Activated T-helper 1 cell treated with Interleukin-2 at 50 U/mL for 16 hours (primary cell): ENCODE measurements at regions not wholly inside any gene's neighbourhood (a gene's known extent, or its start where the extent isn't known, plus 50 kb on each side); places are given as distances from the start of the nearest gene placed in this dataset.

Experiments used
- DNase-seq: peaks from one replicate; pipeline ENCODE4 v3.0.0-alpha.2; 2020; ENCODE audit warnings: low read depth

- DNase-seq = no peak
Measured at GRCh38 chr6:40265615-40266014, 321.5 kb downstream of the LRFN2 start.

DNA sequence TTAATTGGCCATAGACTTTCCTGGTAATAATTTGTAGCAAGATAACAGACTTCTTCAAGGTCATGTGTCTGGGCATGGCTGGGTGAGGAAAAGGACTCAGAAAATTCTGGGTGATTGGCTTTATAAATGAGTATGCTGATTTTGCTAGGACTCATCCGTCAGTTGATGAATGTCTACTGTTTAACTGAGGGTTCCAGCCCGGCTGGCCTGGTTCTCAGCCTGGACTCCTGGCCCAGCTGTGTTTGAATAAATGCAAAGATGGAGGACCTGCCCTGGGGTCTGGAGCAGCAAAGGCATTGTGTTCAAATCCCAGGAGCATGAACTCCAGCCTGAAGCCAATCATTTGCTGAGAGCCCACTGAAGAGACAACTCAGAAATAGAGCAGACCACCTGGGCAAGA is 323.2 kb downstream of the LRFN2 start:
- DNase-seq = no peak

GRCh38 chr6:40262363-40262762 is 324.8 kb downstream of the LRFN2 start:
- no peak for DNase-seq

- no peak for DNase-seq
Measured at GRCh38 chr6:40258531-40258930, 324.3 kb upstream of the MOCS1 start.

DNA sequence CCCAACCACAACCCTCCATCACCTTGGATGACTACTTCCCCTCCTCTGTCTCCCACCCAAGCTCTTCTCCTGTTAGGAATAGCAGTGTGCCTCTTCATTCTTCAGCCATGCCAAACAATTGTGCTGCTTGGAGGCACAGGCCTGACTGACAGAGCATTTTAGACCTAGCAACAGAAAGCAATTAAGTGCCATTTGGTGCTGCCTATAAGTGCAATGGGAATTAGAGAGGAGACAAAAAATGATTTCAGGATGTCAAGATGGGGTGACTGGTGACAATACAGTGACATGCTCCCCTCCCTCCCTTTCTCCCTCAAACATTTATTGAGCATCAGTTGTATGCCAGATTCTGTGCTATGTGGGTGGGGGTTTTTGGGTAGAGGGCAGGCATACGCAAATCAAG is 322.6 kb upstream of the MOCS1 start:
- DNase-seq = no peak

DNA sequence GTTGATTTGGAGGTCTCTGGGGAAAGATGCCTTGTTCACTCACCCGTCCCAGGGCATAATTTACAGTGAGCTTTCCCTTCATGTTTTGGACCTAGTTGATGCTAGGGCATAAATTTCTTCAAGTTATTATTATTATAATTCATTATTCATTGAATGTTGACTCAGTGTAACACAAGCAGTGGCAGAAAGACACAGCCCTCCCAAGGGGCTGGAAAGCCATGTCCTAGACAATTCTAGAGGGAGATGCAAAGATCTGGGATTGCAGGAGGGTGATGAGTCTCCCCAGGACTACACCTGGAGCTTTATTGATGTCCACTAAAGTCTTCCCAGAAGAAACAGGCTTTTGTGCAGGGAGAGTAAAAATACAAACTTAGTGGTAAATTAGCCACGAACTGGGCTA is 322.0 kb upstream of the MOCS1 start:
- DNase-seq = no peak

- no peak for DNase-seq
Measured at GRCh38 chr6:40253420-40253819, 319.2 kb upstream of the MOCS1 start.

GRCh38 chr6:40252531-40253258 is 318.4 kb upstream of the MOCS1 start:
- no peak for DNase-seq

DNA sequence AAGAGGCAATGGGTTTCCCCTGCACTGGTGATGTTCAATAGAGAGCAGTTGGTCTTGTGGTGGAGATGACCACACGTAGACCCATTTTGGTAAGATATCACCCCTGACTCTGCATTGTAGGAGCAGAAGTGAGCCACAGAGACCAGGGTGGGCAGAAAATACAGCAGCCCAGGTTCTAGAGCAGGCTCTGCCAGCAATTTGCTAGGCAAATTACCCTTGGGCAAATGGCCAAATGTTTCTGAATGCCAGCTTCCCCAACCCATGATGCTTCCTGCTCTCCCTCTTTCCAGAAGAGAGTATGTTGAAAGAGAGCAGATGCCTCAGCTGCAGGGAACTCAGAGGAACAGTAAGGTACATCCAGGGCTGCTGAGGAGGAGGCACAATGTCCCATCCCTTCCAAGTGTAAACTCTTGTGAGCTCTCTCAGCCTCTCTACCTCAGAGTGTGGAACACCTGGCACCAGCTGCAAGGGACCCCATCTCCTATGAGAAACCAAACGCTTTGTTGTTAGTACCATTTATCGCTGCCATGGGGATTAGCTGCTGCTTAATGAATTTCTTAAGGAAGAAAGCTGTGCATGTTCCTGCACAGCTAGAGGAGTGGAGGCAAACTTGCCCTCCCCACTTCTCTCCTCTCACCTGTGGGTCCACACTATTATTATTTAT is 317.5 kb upstream of the MOCS1 start:
- no peak for DNase-seq

GRCh38 chr6:40249935-40250334 is 315.7 kb upstream of the MOCS1 start:
- DNase-seq = no peak

DNA sequence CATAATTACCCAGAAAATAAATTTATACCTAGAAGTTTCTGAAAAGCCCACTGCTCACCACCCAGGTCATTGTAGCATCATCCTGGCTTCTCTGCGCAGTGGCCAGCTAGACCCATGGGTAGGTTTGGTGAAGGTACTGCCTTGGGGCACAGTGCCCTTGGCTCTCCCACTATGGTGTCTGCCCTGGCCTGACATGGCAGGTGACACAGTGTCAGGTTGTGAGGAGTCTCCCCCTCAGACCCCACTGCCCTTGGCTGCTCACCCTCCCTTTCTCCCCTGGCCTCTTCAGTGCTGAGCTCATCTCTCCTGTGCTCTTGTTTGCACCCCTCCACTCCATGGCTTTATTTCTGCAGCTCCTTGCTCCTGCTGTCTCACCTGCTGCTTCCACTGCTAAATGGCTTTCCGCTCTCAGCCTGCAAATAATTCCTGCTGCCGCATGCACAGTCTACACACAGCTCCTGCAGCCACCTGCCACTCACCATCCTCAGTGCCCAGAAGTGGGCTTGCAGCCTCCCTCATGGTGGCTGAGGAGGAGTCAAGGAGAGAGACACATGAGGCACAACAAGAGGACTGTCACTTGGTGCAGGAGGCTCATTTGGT is 313.4 kb upstream of the MOCS1 start:
- DNase-seq = no peak

GRCh38 chr6:40244699-40245098 is 310.4 kb upstream of the MOCS1 start:
- no peak for DNase-seq

DNA sequence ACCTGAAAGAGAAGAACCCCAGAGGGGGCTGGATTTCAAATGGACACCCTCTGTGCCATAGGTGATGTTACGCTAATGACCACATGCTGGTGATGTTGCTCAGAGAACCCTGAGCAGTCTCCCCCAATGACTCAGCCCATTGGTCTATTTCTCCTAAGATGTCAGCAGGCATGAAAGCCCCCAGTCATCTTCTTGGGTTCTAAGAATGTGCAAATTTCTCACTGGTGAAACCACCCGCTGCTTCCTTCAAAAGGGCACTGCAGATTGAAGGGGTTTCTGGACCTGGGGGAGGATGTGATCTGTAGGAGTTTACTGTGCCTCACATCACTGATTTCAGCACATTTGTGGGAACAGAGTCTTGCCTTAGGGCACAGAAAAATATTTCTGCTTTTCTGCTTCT is 298.4 kb upstream of the MOCS1 start:
- no peak for DNase-seq

DNA sequence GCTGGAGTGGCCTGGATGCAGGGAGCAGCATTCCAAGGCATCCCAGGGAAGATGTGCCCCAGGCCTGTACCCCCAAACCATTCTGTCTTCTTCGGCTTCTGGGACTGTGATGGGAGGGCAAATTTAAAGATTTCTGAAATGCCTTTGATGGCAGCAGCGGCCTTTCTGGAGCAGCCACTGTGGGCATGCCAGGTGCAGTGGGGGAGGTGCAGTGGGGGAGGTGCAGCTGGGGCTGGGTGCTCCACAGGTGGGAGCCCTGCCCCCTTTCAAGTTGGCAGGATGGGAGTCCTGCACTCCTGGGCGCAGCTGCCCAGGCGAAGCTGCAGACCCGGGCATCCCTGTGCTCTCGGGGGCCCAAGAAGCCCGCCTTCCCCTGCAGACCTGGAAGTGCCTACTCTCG is 293.5 kb upstream of the MOCS1 start:
- DNase-seq = no peak

DNA sequence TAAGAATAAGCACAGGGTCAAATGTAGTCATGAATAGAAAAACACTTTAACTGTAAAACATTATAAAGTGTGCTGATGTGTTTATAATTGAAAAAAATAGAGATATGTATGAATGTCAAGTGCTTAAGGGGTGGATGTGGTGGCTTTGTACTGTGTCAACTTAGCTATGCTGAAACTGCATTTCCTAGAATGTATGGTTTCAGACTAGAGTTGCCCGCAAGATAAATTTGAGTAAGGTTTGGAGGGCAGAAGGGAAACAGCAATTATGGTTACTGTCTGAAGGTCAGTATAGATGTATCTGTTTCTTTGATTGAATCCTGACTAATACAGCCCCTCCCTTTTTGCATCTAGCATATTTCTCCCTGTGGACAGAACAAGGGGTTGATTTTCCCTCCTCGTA is 288.1 kb upstream of the MOCS1 start:
- no peak for DNase-seq

GRCh38 chr6:40219799-40220198 is 285.5 kb upstream of the MOCS1 start:
- DNase-seq = no peak

DNA sequence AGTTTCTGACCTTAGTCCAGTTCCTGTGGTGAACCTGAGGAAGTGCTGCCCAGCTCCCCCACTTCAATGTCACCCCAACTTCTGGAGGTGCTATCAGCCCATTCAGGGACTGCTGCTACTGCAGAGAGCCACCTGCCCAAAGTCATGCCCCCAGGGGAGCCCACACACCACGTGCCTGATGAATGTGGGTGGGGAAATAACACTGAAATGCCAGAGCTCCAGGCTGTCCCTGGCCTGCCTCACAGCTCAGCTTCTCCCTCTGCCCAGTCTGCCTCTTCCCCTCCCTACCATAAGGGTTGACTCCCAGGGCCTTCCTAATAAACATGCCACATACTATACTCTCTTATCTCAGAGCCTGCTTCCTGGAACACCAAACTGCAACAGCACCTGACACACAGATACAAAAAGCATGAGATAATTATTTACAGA is 276.4 kb upstream of the MOCS1 start:
- no peak for DNase-seq

DNA sequence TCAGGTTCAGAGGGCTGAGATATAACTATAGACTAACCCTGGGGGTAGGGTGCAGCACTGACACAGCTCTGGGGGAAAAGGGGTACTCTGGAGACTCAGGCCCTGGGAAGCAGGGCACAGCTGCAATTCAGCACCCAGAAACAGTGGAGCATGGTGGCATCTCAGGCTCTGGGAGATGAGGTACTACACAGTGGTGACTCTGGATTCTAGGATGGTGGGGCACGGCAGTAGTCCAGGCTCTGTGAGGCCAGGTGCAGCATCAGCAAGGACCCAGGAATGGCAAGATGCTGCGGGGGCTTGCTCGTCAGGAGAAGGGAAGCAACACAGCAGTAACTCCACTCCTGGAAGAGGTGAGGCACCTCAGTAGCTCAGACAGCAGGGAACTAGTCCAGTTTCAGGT is 271.5 kb upstream of the MOCS1 start:
- no peak for DNase-seq

DNA sequence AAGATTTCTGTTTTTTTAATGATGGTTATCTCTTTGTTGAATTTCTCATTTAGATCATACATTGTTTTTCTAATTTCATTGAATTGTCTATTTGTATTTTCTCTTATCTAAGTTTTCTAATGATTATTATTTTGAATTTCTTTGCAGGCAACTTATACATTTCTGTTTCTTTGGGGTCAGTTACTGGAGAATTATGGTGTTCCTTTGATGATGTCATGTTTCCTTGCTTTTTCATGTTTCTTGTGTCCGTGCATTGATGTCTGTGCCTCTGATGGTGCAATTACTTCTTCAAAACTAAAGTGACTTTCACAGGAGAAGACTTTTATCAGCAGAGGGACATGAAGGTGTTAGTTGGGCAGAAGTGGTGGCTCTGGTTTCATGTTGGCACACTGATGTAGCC is 270.7 kb upstream of the MOCS1 start:
- no peak for DNase-seq

GRCh38 chr6:40197371-40197770 is 263.1 kb upstream of the MOCS1 start:
- DNase-seq = no peak

- no peak for DNase-seq
Measured at GRCh38 chr6:40196135-40196518, 261.9 kb upstream of the MOCS1 start.

DNA sequence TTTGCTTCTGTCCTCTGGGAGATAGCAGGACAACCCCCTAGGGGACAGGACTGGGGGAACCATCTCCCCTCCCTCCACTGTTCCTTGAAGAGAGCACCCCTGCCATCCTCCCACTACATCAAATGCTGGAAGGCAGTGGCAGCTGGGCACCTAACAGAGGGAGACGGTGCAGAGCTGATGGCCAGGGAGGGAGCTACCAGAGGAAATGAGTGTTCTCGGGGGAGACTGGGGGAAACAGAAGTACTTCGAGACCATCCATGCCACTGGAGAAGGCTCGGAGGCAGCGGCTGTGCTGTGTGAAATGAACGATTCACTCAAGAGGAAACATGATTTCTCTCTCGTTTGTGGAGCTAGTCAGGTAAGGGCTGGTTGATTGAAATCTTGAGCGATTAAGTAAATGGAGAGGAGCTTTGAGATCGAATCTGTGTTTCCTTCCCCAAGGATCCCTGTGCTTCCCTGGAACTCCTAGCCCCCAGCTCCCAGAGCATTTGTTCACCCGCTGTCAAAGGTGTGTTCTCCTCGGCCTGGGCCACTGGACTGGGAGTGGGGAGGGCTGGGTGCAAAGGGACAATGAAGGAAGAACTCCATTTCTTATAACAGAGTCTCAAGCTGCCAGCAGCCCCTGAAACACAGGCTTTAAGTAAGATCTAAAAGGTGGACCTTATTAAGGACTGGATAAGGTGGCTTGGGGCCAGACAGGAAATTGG is 261.3 kb upstream of the MOCS1 start:
- DNase-seq = no peak
